Peyer's patch (tissue), 4 donors: ENCODE measurements at regions not wholly inside any gene's neighbourhood (a gene's known extent, or its start where the extent isn't known, plus 50 kb on each side); places are given as distances from the start of the nearest gene placed in this dataset.

Experiments
- POLR2A ChIP-seq, 2 donors: fragments of 450-650 bp; IDR thresholded peaks; one replicate each; pipeline ENCODE4 v1.5.1; 2017; ENCODE audit warnings: antibody characterized with exemption in 2 of 2, mild to moderate bottlenecking in 2 of 2, moderate library complexity in 2 of 2
- TF ChIP-seq, protein P1 (sequence below), 6 experiments: fragments of 450-650 bp in 4 of 6; fragments of 200-600 bp in 2 of 6; sonication (generic) in 1 of 6; IDR thresholded peaks; one replicate each; pipeline ENCODE4 v1.5.1; 2017 to 2019; ENCODE audit warnings: antibody characterized with exemption in 6 of 6, mild to moderate bottlenecking in 3 of 6, moderate library complexity in 1 of 6

- TF ChIP-seq, protein P1, sequence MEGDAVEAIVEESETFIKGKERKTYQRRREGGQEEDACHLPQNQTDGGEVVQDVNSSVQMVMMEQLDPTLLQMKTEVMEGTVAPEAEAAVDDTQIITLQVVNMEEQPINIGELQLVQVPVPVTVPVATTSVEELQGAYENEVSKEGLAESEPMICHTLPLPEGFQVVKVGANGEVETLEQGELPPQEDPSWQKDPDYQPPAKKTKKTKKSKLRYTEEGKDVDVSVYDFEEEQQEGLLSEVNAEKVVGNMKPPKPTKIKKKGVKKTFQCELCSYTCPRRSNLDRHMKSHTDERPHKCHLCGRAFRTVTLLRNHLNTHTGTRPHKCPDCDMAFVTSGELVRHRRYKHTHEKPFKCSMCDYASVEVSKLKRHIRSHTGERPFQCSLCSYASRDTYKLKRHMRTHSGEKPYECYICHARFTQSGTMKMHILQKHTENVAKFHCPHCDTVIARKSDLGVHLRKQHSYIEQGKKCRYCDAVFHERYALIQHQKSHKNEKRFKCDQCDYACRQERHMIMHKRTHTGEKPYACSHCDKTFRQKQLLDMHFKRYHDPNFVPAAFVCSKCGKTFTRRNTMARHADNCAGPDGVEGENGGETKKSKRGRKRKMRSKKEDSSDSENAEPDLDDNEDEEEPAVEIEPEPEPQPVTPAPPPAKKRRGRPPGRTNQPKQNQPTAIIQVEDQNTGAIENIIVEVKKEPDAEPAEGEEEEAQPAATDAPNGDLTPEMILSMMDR (IDR thresholded peaks at IDR 0.05): no peak
- no peak for TF ChIP-seq POLR2A (IDR thresholded peaks at IDR 0.05)
Observed at GRCh38 chr5:145407300-145408047, 427.7 kb downstream of the PRELID2 start.
